Lower lobe of right lung (tissue), 2 donors: ENCODE measurements at regions not wholly inside any gene's neighbourhood (a gene's known extent, or its start where the extent isn't known, plus 50 kb on each side); places are given as distances from the start of the nearest gene placed in this dataset.

Experiments used
- ATAC-seq, 2 donors: fragments of 200-7000 bp; cut with Tn5 transposase; one replicate each; pipeline ENCODE4 v1.9.1; 2020 to 2022; ENCODE audit warnings: mild to moderate bottlenecking in 2 of 2, moderate library complexity in 2 of 2
- DNase-seq: peaks from one replicate; pipeline ENCODE4 v3.0.0-alpha.2; 2020
- H3K27ac ChIP-seq: fragments of 200-600 bp; one replicate; pipeline ENCODE4 v1.8.0; 2022
- H3K27me3 ChIP-seq: fragments of 200-600 bp; one replicate; pipeline ENCODE4 v1.8.0; 2022; ENCODE audit warnings: low read depth
- H3K36me3 ChIP-seq: fragments of 200-600 bp; one replicate; pipeline ENCODE4 v1.8.0; 2022; ENCODE audit warnings: mild to moderate bottlenecking
- H3K4me1 ChIP-seq: fragments of 200-600 bp; one replicate; pipeline ENCODE4 v1.8.0; 2022
- H3K4me3 ChIP-seq: fragments of 200-600 bp; one replicate; pipeline ENCODE4 v1.8.0; 2022; ENCODE audit warnings: mild to moderate bottlenecking
- H3K9me3 ChIP-seq: fragments of 200-600 bp; one replicate; pipeline ENCODE4 v1.8.0; 2022
- CTCF ChIP-seq: fragments of 200-600 bp; IDR thresholded peaks from one replicate; pipeline ENCODE4 v1.8.0; 2022; ENCODE audit warnings: antibody characterized with exemption, mild to moderate bottlenecking
- intact Hi-C: fragments of 100-400 bp; cut with DNase I; formaldehyde crosslinking; loops from one replicate; pipeline ENCODE4 v1.11.0; 2022
- donor health status: DM: no; HTN: yes; CAD: no; lungs with severe emphysema.

- H3K27ac ChIP-seq: no peak overlapping the region
- peaks cover 5% of the 10 kb centered on the region for H3K4me1 ChIP-seq
- no peak for DNase-seq
- intact Hi-C loops: no loop called here
- no peak for TF ChIP-seq CTCF
- no peaks in the 10 kb centered on the region for H3K9me3 ChIP-seq
- no peak overlapping the region for H3K4me3 ChIP-seq
- H3K36me3 ChIP-seq: no peaks in the 10 kb centered on the region
- no peak for ATAC-seq
- H3K27me3 ChIP-seq: peaks cover 4% of the 10 kb centered on the region
Observed at GRCh38 chr10:129415215-129416140, 51.6 kb upstream of the MGMT start.

- no peak for TF ChIP-seq CTCF
Observed at GRCh38 chr10:129416155-129416554, 50.9 kb upstream of the MGMT start.

GRCh38 chr10:129416956-129417765 lies 49.9 kb upstream of the MGMT start:
- ATAC-seq (no peak), DNase-seq (no peak)
- H3K27ac ChIP-seq: no peak overlapping the region
- H3K4me3 ChIP-seq: no peak overlapping the region
- H3K36me3 ChIP-seq: no peaks in the 10 kb centered on the region
- no peaks in the 10 kb centered on the region for H3K9me3 ChIP-seq
- no peak for TF ChIP-seq CTCF
- peaks cover 4% of the 10 kb centered on the region for H3K27me3 ChIP-seq
- intact Hi-C loops: no loop called here
- H3K4me1 ChIP-seq: peaks cover 5% of the 10 kb centered on the region

More at GRCh38 chr10:129416155-129416554, 50.9 kb upstream of the MGMT start:
- DNase-seq (no peak), ATAC-seq (no peak)
- Histone ChIP-seq H3K4me1 (peaks cover 5% of the 10 kb centered on the region), H3K36me3 (no peaks in the 10 kb centered on the region), H3K27me3 (peaks cover 4% of the 10 kb centered on the region), H3K9me3 (no peaks in the 10 kb centered on the region), H3K4me3 (no peak overlapping the region), H3K27ac (no peak overlapping the region)
- intact Hi-C loops: no loop called here
